ENCODE measurements at regions not wholly inside any gene's neighbourhood (a gene's known extent, or its start where the extent isn't known, plus 50 kb on each side); places are given as distances from the start of the nearest gene placed in this dataset.

GRCh38 chr13:52955472-52955874 is 73.1 kb upstream of the OLFM4 start (continued):
- no peak for TF ChIP-seq ZBTB33 (CRISPR knock-in tag; IDR thresholded peaks at IDR 0.05)
- TF ChIP-seq MXI1 (IDR thresholded peaks at IDR 0.05; ENCODE audit: borderline replicate concordance, low read depth, low read length) = no peak
- TF ChIP-seq ZNF512B (CRISPR knock-in tag; IDR thresholded peaks at IDR 0.05; ENCODE audit: borderline replicate concordance) = no peak
- TF ChIP-seq ZNF615 (CRISPR knock-in tag; IDR thresholded peaks at IDR 0.05; ENCODE audit: borderline replicate concordance) = no peak
- no peak for TF ChIP-seq GMEB2 (CRISPR knock-in tag; IDR thresholded peaks at IDR 0.05; ENCODE audit: low read depth)

DNA sequence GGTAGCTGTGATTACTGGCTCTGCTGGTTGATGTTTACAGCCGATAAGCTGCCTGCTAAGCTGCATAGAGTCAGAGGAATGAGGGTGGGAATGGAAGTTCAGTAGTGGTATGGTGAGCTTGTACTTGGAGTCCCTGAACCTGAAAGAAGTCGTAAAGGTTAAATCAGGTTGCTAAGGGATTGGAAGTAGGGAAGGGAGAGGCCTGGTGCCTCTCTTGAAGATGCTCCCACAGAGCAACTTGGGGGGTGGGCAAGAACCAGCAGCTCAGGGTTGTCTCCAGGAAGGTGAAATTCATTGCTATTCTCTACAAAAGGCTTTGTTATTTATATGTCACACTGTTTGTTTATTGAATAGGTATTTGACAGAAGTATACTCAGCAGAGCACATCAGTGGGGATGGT is 73.8 kb upstream of the OLFM4 start:
- in situ Hi-C loops (cut with HindIII; ENCODE audit: extremely low pct_ligation_motif_present, low pct_unique_long_range_greater_than_20kb) = no loop called here
- Histone ChIP-seq H3K4me1 (ENCODE audit: insufficient read depth, low read length) (no peaks in the 10 kb centered on the region), H4K20me1 (ENCODE audit: insufficient read depth, low read length) (no peaks in the 10 kb centered on the region), H3K4me2 (ENCODE audit: low read depth, low read length) (no peak overlapping the region), H3K27ac (ENCODE audit: extremely low read length, insufficient read depth, low read length) (no peak overlapping the region), H3K36me3 (replicated peaks in 1 of 2; ENCODE audit: control insufficient read depth in 1 of 2, insufficient read depth in 2 of 2, low read length in 2 of 2) (no peaks in the 10 kb centered on the region), H3K79me2 (ENCODE audit: insufficient read depth, low read length) (no peaks in the 10 kb centered on the region), H3K9ac (ENCODE audit: insufficient read depth, low read depth, low read length) (no peak overlapping the region), H3K4me3 (replicated peaks in 1 of 3; ENCODE audit: insufficient read depth in 1 of 3, low read depth in 2 of 3, low read length in 3 of 3) (no peak overlapping the region), H3K9me3 (ENCODE audit: low read length) (no peaks in the 10 kb centered on the region), H3K27me3 (ENCODE audit: control insufficient read depth in 1 of 2, insufficient read depth in 2 of 2, low read length in 2 of 2) (no peaks in the 10 kb centered on the region; a peak in 1 of 5 replicates), H2AFZ (ENCODE audit: low read length) (no peak overlapping the region)
- TF ChIP-seq, protein P1, sequence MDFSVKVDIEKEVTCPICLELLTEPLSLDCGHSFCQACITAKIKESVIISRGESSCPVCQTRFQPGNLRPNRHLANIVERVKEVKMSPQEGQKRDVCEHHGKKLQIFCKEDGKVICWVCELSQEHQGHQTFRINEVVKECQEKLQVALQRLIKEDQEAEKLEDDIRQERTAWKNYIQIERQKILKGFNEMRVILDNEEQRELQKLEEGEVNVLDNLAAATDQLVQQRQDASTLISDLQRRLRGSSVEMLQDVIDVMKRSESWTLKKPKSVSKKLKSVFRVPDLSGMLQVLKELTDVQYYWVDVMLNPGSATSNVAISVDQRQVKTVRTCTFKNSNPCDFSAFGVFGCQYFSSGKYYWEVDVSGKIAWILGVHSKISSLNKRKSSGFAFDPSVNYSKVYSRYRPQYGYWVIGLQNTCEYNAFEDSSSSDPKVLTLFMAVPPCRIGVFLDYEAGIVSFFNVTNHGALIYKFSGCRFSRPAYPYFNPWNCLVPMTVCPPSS (IDR thresholded peaks at IDR 0.05) = no peak
- TF ChIP-seq ZNF607 (CRISPR knock-in tag; IDR thresholded peaks at IDR 0.05; ENCODE audit: borderline replicate concordance) (no peak), NR1H2 (CRISPR knock-in tag; IDR thresholded peaks at IDR 0.05; ENCODE audit: borderline replicate concordance, low read depth) (no peak), MAFF (IDR thresholded peaks at IDR 0.05; ENCODE audit: low read depth, low read length) (no peak), SP4 (CRISPR knock-in tag; IDR thresholded peaks at IDR 0.05) (no peak), CAMTA2 (CRISPR knock-in tag; IDR thresholded peaks at IDR 0.05; ENCODE audit: borderline replicate concordance) (no peak), SP2 (CRISPR knock-in tag; IDR thresholded peaks at IDR 0.05) (no peak), ZNF577 (CRISPR knock-in tag; IDR thresholded peaks at IDR 0.05; ENCODE audit: borderline replicate concordance, low read depth) (no peak), MIXL1 (CRISPR knock-in tag; IDR thresholded peaks at IDR 0.05) (no peak)
- TF ChIP-seq, protein P2, sequence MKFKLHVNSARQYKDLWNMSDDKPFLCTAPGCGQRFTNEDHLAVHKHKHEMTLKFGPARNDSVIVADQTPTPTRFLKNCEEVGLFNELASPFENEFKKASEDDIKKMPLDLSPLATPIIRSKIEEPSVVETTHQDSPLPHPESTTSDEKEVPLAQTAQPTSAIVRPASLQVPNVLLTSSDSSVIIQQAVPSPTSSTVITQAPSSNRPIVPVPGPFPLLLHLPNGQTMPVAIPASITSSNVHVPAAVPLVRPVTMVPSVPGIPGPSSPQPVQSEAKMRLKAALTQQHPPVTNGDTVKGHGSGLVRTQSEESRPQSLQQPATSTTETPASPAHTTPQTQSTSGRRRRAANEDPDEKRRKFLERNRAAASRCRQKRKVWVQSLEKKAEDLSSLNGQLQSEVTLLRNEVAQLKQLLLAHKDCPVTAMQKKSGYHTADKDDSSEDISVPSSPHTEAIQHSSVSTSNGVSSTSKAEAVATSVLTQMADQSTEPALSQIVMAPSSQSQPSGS (CRISPR knock-in tag; IDR thresholded peaks at IDR 0.05) = no peak
- ChIA-PET CTCF (ENCODE audit: low intra/inter-chr PET ratio, low total read pairs) (no interaction called here), POLR2A (no interaction called here)
- ATAC-seq (no peak), DNase-seq (ENCODE audit: low spot score) (no peak), FAIRE-seq (no peak)
- 0% methylated on average over 2 of the region's 2 CpGs for WGBS (ENCODE audit: low lambda C conversion rate)
- no TSS peak for BruUV-seq (replicated peaks)
- intact Hi-C loops (cut with micrococcal nuclease; ENCODE audit: unreplicated experiment) = no loop called here

Measured in HepG2 (cell line).